NCI-H2107 (cell line): ENCODE measurements at regions not wholly inside any gene's neighbourhood (a gene's known extent, or its start where the extent isn't known, plus 50 kb on each side); places are given as distances from the start of the nearest gene placed in this dataset.
"Not testable (repeated sequence)": the region's sequence is repeated elsewhere in the genome, so short reads cannot be mapped to it uniquely, and the experiment has no call there.

ENCODE experiments used
- DNase-seq: peaks from one replicate; lab custom pipeline; 2025; lab: John Stamatoyannopoulos, UW

- DNase-seq, result no peak
Observed at GRCh38 chr4:189613207-189613606, 327.5 kb upstream of the FRG1 start.

- DNase-seq, result no peak
Observed at GRCh38 chr4:189615217-189615663, 325.4 kb upstream of the FRG1 start.

- not testable (repeated sequence) for DNase-seq
Observed at GRCh38 chr4:189617741-189618140, 322.9 kb upstream of the FRG1 start.

- DNase-seq, result not testable (repeated sequence)
Observed at GRCh38 chr4:189619441-189620250, 321.0 kb upstream of the FRG1 start.

GRCh38 chr4:189622574-189622973 is 318.1 kb upstream of the FRG1 start:
- not testable (repeated sequence) for DNase-seq

- DNase-seq, result not testable (repeated sequence)
Observed at GRCh38 chr4:189627041-189627440, 313.6 kb upstream of the FRG1 start.

- not testable (repeated sequence) for DNase-seq
Observed at GRCh38 chr4:189629733-189630132, 310.9 kb upstream of the FRG1 start.

GRCh38 chr4:189630913-189631567 is 309.6 kb upstream of the FRG1 start:
- DNase-seq, result not testable (repeated sequence)

GRCh38 chr4:189631568-189631916 is 309.1 kb upstream of the FRG1 start:
- not testable (repeated sequence) for DNase-seq

- not testable (repeated sequence) for DNase-seq
Observed at GRCh38 chr4:189650436-189650835, 290.2 kb upstream of the FRG1 start.

GRCh38 chr4:189653130-189653653 is 287.5 kb upstream of the FRG1 start:
- not testable (repeated sequence) for DNase-seq

- not testable (repeated sequence) for DNase-seq
Observed at GRCh38 chr4:189653983-189654382, 286.7 kb upstream of the FRG1 start.

GRCh38 chr4:189654396-189654795 is 286.3 kb upstream of the FRG1 start:
- not testable (repeated sequence) for DNase-seq

- DNase-seq, result not testable (repeated sequence)
Observed at GRCh38 chr4:189655817-189656216, 284.9 kb upstream of the FRG1 start.

GRCh38 chr4:189656641-189657040 is 284.0 kb upstream of the FRG1 start:
- no peak for DNase-seq

GRCh38 chr4:189658259-189658658 is 282.4 kb upstream of the FRG1 start:
- DNase-seq, result not testable (repeated sequence)

GRCh38 chr4:189658831-189659230 is 281.8 kb upstream of the FRG1 start:
- not testable (repeated sequence) for DNase-seq

GRCh38 chr4:189659287-189659686 is 281.4 kb upstream of the FRG1 start:
- no peak for DNase-seq

GRCh38 chr4:189660722-189661360 is 279.8 kb upstream of the FRG1 start:
- DNase-seq, result no peak

GRCh38 chr4:189664693-189665250 is 275.9 kb upstream of the FRG1 start:
- no peak for DNase-seq

GRCh38 chr4:189665712-189666305 is 274.9 kb upstream of the FRG1 start:
- DNase-seq, result not testable (repeated sequence)

GRCh38 chr4:189667386-189667785 is 273.3 kb upstream of the FRG1 start:
- not testable (repeated sequence) for DNase-seq
